ENCODE measurements at regions not wholly inside any gene's neighbourhood (a gene's known extent, or its start where the extent isn't known, plus 50 kb on each side); places are given as distances from the start of the nearest gene placed in this dataset.

DNA sequence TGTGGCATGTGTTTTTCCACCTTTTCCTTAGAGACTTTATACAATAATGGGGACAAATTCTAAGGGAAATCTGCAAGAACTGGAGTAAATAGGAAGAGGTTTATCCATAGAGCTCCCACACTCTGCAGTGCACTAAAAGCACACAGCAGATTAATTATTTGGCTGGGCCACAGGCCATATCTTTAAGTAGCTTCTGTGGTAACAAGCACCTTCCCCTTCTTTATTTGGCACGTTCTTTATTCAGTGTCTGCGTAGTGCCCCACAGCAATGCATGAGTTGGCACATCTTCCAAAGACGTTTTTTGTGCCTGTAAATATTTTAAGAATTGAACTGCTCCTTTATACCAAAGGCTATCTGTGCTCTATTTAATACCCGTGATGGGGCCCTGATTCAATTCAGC is 104.9 kb upstream of the MBL2 start:
- TF ChIP-seq, protein P1, sequence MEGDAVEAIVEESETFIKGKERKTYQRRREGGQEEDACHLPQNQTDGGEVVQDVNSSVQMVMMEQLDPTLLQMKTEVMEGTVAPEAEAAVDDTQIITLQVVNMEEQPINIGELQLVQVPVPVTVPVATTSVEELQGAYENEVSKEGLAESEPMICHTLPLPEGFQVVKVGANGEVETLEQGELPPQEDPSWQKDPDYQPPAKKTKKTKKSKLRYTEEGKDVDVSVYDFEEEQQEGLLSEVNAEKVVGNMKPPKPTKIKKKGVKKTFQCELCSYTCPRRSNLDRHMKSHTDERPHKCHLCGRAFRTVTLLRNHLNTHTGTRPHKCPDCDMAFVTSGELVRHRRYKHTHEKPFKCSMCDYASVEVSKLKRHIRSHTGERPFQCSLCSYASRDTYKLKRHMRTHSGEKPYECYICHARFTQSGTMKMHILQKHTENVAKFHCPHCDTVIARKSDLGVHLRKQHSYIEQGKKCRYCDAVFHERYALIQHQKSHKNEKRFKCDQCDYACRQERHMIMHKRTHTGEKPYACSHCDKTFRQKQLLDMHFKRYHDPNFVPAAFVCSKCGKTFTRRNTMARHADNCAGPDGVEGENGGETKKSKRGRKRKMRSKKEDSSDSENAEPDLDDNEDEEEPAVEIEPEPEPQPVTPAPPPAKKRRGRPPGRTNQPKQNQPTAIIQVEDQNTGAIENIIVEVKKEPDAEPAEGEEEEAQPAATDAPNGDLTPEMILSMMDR (IDR thresholded peaks at IDR 0.05), result no peak
- TF ChIP-seq POLR2A (IDR thresholded peaks at IDR 0.05) (no peak), EP300 (IDR thresholded peaks at IDR 0.05) (no peak)
- Histone ChIP-seq H3K27ac (no peak overlapping the region), H3K4me1 (ENCODE audit: insufficient read depth) (no peaks in the 10 kb centered on the region), H3K27me3 (no peaks in the 10 kb centered on the region), H3K9me3 (no peaks in the 10 kb centered on the region), H3K36me3 (no peaks in the 10 kb centered on the region), H3K4me3 (no peak overlapping the region)
- WGBS, 3 donors, result 66 to 69% (median 67%) methylated on average over 4 of the region's 4 CpGs
- intact Hi-C loops (cut with DNase I), result no loop called here
- DNase-seq, result no peak

DNA sequence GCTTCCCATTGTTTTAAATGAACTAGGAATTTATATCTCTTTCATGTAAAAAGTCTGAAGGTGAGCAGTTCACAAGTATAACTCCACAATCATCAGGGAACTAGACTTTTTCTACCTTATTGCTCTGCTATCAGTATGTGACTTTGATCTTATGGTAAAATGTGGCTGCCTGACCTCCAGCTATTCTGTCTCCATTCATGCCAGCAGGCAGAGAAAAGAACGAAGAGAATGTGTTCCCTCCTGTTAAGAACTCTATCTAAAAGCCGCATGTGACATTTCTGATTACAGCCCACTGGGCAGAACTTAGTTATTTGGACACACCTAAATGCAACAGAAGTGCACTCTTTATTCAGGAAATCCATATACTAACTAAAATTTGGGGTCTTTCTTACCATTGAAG is 102.8 kb upstream of the MBL2 start:
- no peak for DNase-seq
- Histone ChIP-seq H3K36me3 (no peaks in the 10 kb centered on the region), H3K4me3 (no peak overlapping the region), H3K27me3 (no peaks in the 10 kb centered on the region), H3K4me1 (ENCODE audit: insufficient read depth) (no peaks in the 10 kb centered on the region), H3K27ac (no peak overlapping the region), H3K9me3 (no peaks in the 10 kb centered on the region)
- TF ChIP-seq POLR2A (IDR thresholded peaks at IDR 0.05), result no peak
- TF ChIP-seq, protein P1 (IDR thresholded peaks at IDR 0.05), result no peak
- no peak for TF ChIP-seq EP300 (IDR thresholded peaks at IDR 0.05)
- intact Hi-C loops (cut with DNase I), result no loop called here
- 81 to 94% (median 83%) methylated on average over 2 of the region's 2 CpGs for WGBS, 3 donors

DNA sequence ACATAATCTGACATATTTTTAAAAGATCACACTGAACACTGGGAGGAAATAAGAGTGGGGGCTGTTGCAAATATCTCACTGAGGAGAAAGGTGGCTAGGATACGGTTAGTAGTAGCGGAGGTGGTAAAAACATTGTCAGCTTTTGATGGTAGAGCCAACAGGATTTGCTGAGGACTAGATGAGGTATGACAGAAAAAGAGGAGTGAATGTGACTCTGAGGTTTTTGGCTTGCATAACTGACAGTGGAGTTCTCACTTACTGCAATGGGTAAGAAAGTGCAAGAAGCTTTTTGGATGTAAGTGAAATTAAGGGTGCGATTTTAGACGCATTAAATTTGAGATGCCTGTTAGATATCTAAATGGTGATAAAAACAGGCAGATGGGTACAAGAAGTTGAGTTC is 102.0 kb upstream of the MBL2 start:
- no peaks in the 10 kb centered on the region for H3K4me1 ChIP-seq (ENCODE audit: insufficient read depth)
- H3K36me3 ChIP-seq, result no peaks in the 10 kb centered on the region
- H3K4me3 ChIP-seq, result no peak overlapping the region
- no peak for DNase-seq
- intact Hi-C loops (cut with DNase I), result no loop called here
- H3K27ac ChIP-seq, result no peak overlapping the region
- TF ChIP-seq, protein P1 (IDR thresholded peaks at IDR 0.05), result no peak
- no peak for TF ChIP-seq POLR2A (IDR thresholded peaks at IDR 0.05)
- H3K27me3 ChIP-seq, result no peaks in the 10 kb centered on the region
- 95 to 97% (median 95%) methylated on average over 4 of the region's 4 CpGs for WGBS, 3 donors
- no peaks in the 10 kb centered on the region for H3K9me3 ChIP-seq

DNA sequence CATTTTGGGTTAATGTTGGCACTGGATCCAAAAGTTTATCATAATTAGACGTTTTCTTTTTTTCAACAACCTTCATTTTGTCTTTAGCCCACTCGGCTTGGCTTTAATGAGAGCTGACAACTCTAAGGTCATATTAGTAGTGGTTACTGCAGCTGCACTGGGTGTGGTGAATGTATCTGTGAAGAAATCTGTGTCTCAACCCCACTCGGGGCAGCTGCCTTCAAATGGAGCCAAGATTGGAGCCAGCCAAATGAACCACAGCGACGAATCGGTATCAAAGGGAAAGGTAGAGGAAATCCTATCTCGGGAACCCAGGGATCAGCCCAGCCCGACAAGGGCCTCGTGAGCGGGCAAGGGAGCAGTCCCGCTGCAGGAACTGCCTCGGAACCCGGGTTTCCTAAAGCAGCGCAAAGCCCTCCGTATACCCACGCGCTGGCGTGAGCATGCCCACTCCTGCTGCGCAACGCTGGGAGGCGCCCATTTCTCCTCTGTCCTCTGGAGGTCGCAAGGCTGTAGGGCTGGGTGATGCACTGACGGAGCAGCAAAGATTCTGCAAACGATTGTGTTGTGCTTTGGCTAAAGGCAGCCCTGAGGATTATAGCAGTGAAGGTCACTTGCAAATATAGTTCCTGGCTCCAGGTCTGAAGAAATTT is 98.7 kb upstream of the MBL2 start:
- Histone ChIP-seq H3K27ac (no peak overlapping the region), H3K27me3 (no peaks in the 10 kb centered on the region), H3K4me1 (ENCODE audit: insufficient read depth) (no peaks in the 10 kb centered on the region), H3K4me3 (no peak overlapping the region), H3K9me3 (no peaks in the 10 kb centered on the region), H3K36me3 (no peaks in the 10 kb centered on the region)
- no peak for DNase-seq
- intact Hi-C loops (cut with DNase I), result no loop called here
- 73 to 83% (median 82%) methylated on average over 24 of the region's 24 CpGs for WGBS, 3 donors
- TF ChIP-seq, protein P1 (IDR thresholded peaks at IDR 0.05), result no peak
- no peak for TF ChIP-seq EP300 (IDR thresholded peaks at IDR 0.05)
- no peak for TF ChIP-seq POLR2A (IDR thresholded peaks at IDR 0.05)
